Cerebellar cortex (tissue), 1 donor: ENCODE measurements at regions not wholly inside any gene's neighbourhood (a gene's known extent, or its start where the extent isn't known, plus 50 kb on each side); places are given as distances from the start of the nearest gene placed in this dataset.
A peak's percentile ranks its signal among the peaks of the same experiment; 100 is the strongest.
"Not testable (repeated sequence)": the region's sequence is repeated elsewhere in the genome, so short reads cannot be mapped to it uniquely, and the experiment has no call there.

Source experiments
- DNase-seq: peaks from one replicate; pipeline ENCODE4 v3.0.0-alpha.2; 2015; ENCODE audit warnings: low spot score

GRCh38 chr10:11691319-11691755 is 50.8 kb upstream of the ECHDC3 start:
- peak; percentile 79 for DNase-seq

GRCh38 chr10:11689945-11690736 is 52.0 kb upstream of the ECHDC3 start:
- DNase-seq = no peak

- not testable (repeated sequence) for DNase-seq
Observed at GRCh38 chr10:11688448-11688795, 53.8 kb upstream of the ECHDC3 start.

- DNase-seq = no peak
Observed at GRCh38 chr10:11687779-11688447, 54.3 kb upstream of the ECHDC3 start.

DNA sequence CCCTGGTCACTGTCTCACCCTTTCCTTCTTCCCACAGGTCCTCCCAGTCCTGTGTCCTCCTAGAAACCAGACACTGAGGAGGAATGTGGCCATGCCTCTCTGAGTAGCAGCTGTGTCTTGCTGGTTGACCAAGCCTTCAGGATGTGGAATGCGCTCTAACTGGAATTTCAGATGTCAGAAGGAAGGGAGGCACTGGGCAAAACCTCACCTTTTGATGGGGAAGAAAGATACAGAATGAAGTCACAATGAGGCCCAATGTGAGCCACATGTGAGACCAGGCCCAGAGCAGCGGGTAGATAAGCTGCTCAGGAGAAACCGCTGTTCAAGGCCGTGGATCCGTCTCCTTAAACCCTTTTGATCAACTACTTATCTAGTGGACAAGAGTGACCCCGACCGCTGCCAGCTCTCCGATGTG is 54.8 kb upstream of the ECHDC3 start:
- DNase-seq = no peak

GRCh38 chr10:11685787-11686218 is 56.4 kb upstream of the ECHDC3 start:
- DNase-seq = no peak

- no peak for DNase-seq
Observed at GRCh38 chr10:11684717-11685645, 57.2 kb upstream of the ECHDC3 start.

GRCh38 chr10:11684341-11684716 is 57.9 kb upstream of the ECHDC3 start:
- not testable (repeated sequence) for DNase-seq

DNA sequence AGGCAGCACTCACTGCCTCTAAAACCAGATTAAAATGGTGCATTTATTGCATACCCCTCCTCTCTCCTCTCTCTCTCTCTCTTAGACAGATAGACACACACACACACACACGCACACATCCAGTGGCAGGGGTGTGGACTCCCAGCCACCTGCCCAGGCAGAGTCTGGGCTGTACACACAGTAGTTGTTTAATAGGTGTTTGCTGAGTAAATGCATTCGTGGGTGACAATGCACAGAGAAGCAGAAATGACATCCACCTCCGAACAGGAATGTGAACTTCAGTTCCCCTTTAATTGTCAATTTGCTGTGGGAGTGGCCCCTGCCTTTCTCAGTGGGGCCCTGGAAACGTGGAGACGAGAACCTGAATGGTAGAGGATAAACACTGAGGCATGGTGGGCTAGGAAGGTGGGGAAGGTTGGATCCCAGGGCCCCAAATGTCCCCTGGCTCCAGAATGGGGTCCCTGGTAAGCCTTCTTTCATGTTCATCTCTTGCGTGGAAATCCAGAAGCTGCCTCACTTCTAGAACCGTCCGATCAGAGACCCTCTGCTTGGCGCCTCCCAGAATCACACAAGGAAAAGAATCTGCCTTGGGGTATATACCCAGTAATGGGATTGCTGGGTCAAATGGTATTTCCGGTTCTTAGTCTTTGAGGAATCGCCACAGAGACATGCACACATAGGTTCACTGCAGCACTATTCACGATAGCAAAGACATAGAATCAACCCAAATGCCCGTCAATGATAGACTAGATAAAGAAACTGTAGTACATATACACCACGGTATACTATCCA is 58.5 kb upstream of the ECHDC3 start:
- DNase-seq = no peak

DNA sequence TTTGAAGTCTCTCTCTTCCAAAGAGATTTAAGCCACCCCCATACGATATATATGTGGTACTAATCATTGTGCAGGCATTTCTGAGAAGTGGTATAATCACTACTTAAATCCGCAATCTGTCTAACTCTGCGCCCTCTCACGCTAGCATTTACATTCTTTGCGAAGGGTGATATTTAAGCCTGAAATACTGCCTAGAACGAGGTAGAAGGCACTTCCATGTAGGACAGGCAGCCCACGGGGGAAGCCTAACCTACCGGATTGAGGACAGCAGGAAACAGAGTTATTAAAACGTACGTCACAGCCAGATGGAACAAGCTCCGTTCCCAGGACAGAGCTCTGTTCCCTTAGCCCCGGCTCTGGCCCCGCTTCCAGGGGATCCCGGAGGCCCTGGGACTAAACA is 59.3 kb upstream of the ECHDC3 start:
- DNase-seq = no peak

- DNase-seq = no peak
Observed at GRCh38 chr10:11682267-11682683, 59.9 kb upstream of the ECHDC3 start.

- DNase-seq = no peak
Observed at GRCh38 chr10:11680496-11680895, 61.7 kb upstream of the ECHDC3 start.

DNA sequence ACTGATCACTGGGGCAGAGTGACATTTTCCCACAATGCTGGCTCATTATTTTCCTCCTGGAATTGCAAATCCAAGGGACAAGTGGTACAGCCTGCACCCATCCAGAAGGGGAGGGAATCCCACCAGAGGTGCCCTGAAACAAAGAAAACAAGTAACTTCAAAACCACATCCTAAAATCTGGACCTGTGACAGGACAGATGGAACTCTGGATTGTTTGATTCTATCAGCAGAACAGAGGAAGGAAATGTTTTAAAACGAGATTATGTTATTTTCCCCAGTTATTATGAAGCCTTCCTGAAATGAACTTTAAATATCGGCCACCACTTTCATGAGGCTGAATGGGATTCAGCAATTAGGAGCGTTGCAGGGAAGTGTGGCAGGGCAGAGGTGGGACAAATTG is 62.2 kb upstream of the ECHDC3 start:
- DNase-seq = no peak

DNA sequence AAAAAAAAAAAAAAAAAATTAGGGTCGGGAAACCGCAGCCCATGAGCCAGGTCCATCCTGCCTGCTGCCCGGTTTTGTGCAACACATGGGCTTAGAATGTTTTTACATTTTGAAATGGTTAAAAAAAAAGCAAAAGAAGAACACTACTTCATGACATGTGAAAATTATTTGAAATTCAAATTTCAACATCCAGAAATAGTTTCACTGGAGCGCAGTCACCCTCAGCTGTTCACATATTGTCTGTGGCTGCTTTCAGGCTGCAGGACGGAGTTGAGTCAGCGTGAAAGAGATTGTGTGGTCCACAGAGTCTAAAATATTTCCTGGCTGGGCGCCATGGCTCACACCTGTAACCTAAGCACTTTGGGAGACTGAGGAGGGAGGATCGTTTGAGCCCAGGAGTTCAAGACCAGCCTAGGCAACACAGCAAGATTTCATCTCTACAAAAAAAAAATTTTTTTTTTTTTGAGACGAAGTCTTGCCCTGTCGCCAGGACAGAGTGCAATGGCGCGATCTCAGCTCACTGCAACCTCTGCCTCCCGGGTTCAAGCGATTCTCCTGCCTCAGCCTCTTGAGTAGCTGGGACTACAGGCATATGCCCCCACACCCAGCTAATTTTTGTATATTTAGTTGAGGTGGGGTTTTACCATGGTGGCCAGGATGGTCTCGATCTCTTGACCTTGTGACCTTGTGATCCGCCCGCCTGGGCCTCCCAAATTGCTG is 63.9 kb upstream of the ECHDC3 start:
- DNase-seq = no peak

- DNase-seq = no peak
Observed at GRCh38 chr10:11677480-11677879, 64.7 kb upstream of the ECHDC3 start.

DNA sequence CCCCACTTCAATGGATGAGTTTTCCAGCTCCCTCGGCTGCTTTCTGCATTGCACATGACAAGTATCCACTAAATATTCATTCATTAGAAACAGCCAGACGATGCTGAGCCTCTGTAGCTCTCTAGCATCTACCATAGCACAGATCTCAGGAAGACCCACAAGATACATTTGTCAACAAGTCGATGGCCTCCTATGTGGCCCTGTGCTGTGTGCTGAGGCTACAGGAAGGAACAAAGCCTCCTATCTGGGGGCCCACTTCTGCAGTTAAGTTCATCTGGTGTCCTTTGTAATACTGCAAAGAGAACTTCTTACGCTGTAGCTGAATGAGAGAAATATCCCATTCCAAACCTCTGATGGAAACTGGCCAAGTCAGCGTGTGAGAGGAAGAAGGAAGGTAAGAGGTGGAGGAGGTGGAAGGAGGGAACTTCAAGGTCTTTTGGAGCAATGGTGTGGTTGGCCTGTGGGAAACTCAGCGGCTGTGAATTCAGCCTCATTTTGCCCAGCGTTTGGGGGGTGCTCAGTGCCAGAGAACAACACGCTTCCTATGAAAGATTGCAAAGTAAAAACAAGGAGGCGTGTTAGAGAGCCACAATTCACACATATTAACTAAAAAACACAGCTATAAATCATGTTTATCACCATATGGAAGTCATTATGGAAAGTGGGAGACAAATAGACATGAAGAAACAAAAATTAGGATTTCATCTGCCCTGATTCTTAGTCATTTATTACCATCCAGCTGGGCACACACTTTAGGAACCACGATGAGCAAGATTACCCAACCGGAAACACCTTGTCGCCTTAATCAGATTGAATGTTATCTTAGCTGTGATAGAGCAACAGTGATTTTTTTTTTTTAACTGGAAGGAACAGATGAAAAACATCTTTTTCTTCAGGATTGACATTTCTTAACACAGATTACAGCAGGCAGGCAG is 62.2 kb upstream of the USP6NL start:
- DNase-seq = no peak

- no peak for DNase-seq
Observed at GRCh38 chr10:11672836-11673235, 61.4 kb upstream of the USP6NL start.

- DNase-seq = no peak
Observed at GRCh38 chr10:11670381-11670780, 58.9 kb upstream of the USP6NL start.

GRCh38 chr10:11668847-11669610 is 57.6 kb upstream of the USP6NL start:
- no peak for DNase-seq
